Stimulated activated CD4-positive, alpha-beta T cell treated with anti-CD3 and anti-CD28 coated beads, Interleukin-1b, Interleukin-23, amount 100 ng/mL, for 1 hour (primary cell): ENCODE measurements at regions not wholly inside any gene's neighbourhood (a gene's known extent, or its start where the extent isn't known, plus 50 kb on each side); places are given as distances from the start of the nearest gene placed in this dataset.

Experiments
- DNase-seq, 2 donors: peaks; one replicate each; pipeline ENCODE4 v3.0.0-alpha.2; 2020; ENCODE audit warnings: low read depth in 2 of 2

DNA sequence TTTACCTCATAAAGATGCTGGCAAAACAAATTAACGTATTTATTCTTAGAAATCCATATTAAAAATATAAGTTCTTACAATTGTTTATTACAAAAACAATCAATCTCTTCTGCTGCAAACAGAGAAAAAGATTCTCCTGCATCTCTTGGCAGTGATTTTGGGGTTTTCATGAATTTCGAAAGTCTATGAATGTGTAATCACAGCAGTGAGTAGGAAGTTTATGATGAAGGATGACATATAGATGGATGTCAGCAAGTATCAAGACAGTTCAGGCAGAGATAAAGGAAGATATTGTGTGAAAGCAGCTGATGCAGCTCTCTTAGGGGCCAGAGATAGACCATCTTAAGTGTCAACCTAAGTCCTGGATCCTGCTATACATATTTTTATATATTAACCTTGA lies 196.9 kb upstream of the BANK1 start:
- no peak for DNase-seq

DNA sequence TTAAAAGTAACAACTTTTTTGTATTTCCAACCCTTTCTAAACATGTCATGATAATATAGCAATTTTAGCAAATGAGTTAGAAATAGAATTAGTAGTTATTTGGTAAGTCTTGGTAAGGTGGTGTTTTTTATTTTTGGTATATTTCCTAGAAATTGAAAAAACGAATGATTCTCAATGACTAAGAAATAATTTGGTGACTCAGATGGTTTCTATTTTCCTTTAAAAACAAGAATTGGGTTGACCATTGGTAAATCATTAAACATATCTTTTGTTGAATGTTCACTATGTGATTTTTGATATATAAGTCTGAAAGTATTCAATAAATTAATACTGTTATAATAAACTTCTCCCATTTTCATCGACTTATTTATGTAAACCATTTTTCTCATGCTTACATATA lies 206.2 kb upstream of the BANK1 start:
- no peak for DNase-seq

DNA sequence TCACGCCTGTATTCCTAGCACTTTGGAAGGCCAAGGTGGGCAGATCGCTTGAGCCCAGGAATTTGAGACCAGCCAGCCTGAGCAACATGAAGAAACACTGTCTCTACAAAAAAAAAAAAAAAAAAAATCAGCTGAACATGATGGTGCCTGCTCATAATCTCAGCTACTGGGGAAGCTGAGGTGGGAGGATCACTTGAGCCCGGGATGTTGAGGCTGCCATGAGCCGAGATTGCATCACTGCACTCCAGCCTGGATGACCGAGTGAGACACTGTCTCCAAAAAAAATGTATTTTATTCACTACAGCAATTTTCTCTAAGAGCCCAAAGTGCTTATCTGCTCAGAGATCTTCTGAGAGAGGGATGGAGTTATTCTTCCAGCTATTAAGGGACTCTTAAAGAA lies 215.8 kb upstream of the PPP3CA start:
- DNase-seq, result no peak

DNA sequence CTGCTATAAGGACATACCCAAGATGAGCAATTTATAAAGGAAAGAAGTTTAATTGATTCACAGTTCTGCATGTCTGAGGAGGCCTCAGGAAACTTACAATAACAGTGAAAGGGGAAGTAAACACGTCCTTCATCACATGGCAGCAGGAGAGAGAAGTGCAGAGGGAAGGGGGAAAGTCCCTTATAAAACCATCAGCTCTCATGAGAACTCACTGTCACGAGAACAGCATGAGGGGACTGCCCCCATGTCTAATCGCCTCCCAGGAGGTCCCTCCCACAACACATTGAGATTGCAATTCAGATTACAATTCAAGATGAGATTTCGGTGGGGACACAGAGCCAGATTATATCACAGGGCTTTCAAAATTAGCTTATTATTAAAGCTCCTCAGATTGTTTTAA lies 209.5 kb upstream of the PPP3CA start:
- DNase-seq, result no peak

DNA sequence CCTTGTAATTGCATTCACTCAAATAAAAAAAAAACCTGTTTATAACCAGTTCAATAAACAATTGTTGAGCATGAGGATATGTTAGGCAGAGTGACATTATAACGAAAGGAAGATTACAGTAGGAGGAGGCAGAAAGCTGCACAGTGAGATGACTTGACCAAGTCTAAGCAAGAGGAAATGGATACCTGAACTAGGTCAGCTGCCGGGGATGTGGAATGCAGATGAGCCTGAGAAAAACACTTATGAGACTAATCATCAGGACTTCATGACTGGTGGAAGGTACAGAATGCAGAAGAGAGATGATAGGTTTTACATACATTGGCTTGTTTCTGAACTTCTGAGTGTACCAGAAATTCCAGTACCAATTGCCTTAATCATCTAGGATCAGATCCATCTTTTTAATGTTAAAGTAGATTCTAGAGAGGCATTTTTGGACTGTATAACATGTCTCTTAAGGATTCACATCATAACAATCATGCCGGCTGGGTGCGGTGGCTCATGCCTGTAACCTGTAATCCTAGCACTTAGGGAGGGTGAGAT lies 208.1 kb upstream of the PPP3CA start:
- no peak for DNase-seq

DNA sequence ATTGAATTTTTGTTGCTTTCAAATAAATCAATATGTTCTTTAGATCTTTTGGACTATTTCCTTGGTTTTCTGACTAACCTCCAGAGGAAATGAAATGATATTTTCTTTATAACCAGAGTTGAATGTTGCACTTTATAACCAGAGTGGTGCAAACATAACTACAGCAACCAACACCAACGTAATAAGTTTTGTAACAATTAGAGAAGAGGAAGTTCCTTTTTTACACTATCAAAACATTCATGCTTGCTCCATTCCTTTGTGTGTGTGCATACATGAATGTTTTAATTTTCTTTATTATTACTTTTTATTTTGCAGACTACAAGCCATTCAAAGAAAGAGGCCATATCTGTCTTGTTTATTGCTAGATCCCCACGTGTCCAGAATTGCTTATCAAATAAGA lies 193.0 kb upstream of the PPP3CA start:
- DNase-seq, result no peak

DNA sequence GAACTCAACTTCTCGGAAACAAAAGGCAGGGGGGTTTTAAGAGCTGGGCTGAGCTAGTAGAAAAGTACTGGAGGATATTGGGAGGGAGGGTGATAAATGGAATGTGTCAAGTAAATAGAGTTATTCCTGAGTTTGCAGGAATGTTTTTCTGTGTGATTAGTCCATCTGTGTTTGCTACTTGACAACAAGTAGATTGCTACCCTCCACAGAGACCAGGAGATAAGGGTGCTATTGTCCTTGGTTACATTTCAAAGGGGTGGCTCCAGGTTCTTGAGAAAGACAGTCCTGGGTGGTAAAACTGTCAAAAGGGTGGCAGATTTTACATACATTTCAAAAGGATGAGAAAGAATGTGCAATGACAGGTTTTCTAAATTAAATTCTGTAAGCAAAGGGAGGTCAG lies 181.2 kb upstream of the PPP3CA start:
- no peak for DNase-seq

DNA sequence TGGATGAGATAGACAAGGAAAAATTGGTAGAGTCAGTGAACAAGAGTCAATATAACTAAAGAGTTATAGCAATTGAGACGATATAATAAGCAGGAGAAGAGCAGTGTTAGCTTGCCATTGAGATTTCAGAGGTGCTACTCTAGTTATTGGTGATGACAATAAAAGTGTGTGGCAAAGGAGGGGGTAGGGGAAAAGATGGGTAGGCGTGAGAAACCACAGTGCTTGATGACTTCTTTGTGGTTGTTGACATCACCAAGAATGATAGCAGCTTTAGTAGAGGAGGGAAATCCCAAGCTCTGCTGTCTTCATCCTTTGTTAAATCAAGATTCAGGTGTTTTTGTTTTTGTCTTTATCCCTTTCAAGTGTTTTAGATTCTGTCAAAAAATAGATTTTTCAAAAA lies 179.9 kb upstream of the PPP3CA start:
- DNase-seq, result peak; percentile 10 to 15

DNA sequence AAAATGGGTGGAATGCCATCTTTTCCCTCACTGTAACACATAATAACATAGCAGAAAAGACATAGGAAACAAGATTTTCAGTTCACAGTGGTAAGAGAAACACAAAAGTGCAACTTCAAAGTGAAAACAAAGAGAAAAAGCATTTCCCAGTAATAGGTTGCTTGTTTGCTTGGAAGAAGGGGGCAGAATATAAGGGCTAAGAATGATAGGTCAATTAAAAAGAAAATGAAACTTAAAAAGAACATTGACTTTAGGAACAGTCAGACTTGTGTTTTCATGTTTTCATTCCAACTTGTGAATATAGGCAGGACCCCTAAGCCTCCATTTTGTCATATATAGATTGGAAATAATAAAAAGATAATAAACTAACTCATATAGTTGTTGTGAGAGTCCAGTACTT lies 168.2 kb upstream of the PPP3CA start:
- DNase-seq, result no peak

DNA sequence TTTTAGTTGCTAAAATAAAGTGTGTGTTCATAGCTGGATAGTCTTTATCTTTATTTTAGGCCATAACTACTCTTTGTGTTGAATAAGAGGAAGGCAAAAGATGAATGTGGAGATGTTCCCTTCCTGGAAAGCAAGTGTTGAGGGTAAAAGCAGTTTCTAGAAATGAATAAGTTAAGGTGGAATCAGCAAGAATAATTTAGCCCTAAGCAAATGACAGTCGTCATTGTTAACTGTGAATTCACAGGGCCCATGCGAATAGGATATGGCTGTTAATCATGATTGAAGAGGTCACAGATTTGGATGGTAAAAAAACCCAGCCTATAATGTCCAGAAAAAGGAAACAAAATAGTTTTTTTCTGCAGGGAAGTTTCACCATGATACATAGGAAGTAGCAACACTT lies 167.8 kb upstream of the PPP3CA start:
- no peak for DNase-seq

DNA sequence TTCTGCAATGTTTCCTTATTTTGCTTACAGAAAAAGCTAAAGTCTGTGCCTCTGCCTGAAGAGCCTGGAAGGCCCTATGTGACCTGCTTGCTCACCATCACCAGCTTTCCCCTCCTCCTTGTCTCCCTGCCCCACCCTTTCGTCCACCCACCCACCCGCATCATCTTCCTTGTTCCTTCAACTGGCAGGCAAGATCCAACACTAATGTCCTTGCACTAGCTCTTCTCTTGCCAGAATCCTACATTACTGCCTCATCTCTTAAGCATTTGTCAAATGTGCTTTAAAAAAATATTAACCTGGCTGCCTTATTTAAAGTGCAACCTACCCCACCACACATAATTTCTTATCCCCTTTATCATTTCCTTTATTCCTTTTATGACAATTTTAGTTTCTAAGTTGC lies 165.1 kb upstream of the PPP3CA start:
- no peak for DNase-seq

DNA sequence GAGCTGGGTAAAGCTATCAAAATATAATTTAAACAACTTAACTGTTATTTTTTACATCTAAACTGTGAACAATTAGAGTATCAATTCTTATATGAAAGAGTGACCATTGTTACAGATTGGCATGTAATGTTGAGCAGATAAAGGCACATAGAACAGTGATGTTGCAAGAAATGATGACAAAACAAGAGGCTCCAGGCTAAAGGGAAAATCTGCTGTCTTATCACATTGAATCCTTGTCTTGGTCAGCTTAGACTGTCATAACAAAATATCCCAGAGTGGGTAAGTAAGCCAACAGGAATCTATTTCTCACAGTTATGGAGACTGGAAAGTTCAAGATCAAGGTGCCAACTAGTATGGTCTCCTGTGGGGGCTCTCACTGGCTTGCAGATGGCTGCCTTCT lies 154.1 kb upstream of the PPP3CA start:
- no peak for DNase-seq

DNA sequence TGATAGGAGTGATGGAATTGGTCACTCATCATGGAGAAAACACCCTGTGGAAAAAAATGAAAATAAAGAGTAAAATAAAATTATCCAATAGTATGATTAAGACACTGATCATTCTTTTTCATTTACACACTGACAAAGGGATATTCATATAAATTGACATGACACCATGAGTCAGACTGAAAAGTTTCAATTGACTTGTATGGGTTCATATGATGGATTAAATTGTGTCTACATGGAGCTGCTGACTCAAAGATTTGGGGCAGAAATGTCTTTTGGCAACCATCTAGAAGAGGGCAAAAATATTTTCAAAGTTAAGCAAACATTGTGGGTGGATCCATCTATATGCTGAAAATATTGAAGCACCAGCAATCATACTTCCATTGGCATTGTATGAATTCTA lies 153.4 kb upstream of the PPP3CA start:
- DNase-seq, result no peak

DNA sequence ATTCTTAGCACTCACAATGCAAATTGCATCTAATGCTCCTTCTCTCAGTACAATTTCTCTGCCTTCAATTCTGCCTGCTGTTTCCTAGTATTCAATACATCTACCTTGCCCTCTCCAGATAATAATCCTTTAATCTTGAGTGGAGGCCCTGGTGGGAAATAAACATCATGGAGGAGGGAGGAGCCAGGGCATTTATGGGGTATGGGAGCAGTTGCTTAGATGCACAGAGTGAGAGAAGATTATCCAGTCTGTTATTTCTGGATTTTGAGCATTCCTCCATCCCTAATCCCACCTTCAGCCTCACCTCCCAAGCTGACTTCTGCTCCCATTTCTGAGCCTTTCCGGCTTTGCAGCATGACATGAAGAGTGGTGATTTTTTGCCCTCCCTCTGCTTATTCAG lies 127.9 kb upstream of the PPP3CA start:
- DNase-seq, result no peak

DNA sequence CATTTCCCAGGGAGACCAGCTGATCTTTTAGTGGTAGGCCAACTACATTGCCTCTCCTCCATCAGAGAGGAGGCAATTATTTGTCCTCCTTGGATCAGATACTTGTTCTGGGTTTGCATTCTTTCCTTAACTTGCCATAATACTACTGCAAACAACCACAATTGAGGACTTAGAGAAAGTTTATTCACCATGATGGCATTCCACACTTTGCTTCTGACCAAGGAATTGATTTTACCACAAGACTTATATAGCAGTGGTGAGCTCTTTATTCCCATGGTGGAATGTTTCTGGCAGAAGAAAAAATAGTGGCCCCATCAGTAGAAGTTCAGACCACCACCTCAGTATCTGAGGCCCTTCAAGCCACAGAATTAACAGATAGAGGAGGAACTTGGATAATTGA lies 123.9 kb upstream of the PPP3CA start:
- DNase-seq, result no peak

DNA sequence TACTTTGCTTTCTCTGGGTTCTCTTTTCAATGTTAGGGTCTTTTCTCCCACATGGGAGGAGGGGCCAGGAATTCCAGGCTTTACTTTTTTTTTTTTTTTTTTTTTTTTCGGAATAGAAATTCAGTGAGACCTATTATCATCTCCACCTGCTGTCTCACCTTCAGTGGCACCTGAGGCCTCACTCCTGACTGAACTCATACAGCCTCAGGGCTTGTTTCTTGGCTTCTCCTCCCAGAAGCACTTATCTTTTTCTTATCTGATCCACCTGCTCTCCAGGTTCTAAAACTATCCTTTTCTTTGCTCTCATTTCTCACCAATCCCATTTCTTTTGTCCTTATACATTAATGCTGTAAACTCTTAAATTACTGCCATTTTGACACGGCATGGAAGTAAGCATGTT lies 117.3 kb upstream of the PPP3CA start:
- no peak for DNase-seq

DNA sequence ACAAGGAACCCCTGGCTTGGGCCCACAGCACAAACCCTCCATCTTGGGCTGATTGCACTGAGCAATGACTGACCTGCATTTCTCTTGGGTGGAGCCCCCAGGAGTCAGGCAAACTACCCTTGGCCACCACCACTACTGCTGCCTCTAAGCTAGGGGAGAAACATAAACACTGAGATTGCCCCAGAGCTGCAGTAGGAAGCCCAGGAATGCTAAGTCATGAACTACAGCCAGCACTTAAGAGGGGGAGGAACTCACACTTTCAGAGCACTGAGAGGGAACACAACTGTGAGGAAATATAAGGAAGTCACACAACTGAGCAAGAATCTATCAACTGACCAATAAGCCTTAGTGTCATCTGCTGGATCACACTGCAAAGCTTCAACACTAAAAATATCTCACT lies 111.6 kb upstream of the PPP3CA start:
- no peak for DNase-seq

DNA sequence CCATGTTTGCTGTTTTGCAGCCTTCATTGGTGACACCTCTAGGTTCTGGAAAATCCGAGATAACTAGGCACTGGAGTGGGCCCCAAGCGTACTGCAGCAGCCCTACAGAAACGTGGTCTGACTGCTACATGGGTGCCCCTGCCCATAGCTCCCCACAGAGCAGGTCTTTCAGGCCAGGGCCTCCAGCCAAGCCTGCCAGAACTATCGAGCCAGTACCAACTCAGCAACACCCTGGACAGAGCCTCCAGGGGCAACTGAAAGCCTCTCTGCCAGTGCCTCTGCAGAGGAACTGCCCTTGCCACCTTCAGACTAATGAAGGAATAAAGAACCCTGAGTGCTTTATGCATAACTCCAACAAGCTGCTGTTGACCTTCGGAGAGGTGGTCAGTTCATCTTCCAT lies 111.1 kb upstream of the PPP3CA start:
- no peak for DNase-seq

DNA sequence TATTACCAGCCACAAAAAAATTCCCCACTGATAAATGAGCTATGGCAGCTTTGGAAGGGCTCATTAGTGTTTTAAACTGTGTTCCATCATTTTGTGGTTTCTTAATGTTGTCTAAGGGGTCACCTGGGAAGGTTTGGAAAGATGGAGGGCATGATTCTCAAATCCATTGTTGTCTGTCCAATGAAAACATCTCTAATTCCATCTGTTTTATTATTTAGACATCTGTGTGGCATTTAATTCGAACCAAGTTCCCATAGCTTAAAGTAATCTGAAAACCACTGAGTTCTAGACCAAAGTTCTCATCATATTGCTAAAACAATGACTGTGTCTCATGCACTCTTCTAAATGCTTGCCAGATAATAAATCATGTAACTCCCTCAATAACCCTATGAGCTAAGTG lies 103.8 kb upstream of the PPP3CA start:
- no peak for DNase-seq

DNA sequence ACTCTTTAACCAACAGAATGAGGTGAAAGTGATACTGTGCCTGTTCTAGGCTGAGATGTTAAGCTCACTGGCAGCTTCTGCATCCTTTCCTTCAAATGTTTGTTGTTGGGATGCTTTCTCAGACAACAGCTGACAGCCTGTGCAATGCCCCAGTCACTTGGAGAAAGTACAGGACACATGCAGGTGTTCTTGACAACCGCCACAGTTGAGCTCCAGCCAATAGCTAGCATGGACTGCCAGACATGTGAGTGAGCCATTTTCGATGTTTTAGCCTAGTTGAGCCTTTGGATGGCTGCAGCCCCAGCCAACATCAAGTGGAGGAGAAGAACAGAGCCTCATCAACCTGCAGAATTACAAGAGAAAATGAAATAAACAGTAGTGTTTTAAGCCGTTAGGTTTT lies 94.1 kb upstream of the PPP3CA start:
- no peak for DNase-seq

DNA sequence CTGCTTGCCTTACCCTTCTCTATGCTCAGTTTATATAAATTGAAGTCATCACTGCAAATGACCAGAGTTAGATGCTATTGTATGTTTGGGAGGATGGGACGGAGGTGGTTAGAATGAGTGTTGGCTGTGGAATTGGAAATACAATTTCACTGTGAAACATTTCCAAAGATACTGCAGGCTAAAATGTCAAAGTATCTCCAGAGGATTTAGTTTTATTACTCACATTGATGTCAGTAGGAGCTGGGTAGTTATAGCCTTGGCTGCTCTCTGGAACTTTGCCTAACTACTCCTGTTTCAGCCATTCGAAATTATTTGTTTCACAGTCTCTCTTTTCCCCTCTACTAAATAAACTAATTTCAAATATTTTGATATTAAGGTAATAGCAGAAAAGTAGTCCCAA lies 92.6 kb upstream of the PPP3CA start:
- DNase-seq, result no peak

DNA sequence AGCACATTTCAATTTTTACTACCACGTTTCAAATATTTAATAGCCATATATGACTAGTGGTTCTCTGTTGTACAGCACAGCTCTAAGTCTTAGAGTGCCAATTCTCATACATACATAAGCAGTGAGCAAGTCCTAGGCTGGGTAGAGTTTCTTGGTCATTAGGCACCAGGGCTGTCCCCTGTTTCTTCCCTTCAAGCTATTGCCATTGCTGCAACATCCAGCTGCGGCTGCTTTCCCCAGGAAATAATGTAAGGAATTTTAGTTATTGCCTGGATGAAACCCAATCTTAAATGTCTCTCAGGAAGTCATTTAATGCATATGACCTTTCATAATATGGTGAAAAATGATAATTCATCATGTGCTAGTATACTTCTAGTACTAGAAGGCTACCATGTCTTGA lies 74.1 kb upstream of the PPP3CA start:
- DNase-seq, result no peak

DNA sequence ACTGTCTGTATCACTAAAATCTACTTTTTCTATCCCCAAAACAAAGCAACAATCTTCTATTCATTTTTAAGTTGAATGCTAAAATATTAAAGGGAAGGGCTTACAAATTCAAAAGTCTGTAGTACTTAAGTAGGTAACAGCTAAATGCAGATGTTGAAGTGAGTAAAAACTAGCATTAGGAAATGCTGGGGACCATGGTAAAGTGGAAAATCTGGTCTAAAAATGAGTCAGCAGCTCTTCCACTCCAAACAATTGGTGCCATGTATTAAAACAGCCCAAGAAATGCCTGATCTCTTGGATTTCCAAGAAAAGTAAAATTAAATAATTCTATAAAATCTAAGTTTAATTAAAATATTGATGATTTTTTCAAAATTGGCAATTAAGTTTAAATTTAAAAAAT lies 73.3 kb upstream of the PPP3CA start:
- DNase-seq, result no peak

DNA sequence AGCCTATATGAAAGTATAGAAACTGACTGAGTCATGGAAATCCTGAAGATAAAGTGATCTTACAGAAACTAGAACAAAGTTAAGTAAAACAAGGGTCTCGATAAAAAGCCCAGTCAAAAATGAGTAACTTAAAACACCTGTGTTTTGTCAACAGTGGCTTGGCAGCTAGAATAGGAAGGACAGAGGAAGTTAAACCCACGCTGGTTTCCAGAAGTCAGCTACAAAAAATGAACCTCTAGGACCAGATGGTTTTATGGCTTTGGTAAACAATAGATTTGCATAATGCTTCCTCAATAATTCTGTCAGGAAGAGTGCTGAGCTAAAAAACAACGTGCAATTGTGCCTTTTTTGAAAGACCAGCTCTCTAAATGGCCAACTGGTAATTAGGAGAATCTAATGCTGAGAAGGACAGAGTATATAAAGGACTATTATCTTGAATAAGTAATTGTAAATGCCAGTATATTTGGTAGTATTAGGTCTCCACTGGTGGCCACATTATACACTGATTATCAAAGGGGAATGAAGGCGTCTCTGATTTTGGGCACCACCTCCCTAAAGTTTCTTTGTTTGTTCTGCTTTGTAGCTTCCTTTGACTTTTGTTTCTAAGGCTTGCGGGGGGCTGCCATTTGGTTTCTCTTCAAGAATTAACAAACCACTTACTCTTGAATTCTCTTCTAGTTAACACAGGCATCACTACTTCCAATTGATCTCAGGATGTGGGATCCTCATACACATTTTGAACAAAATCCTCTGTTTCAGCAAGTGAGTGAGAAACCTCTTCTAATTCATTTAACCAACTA lies 72.2 kb upstream of the PPP3CA start:
- no peak for DNase-seq
